Tongue (tissue), 1 donor: ENCODE measurements at regions not wholly inside any gene's neighbourhood (a gene's known extent, or its start where the extent isn't known, plus 50 kb on each side); places are given as distances from the start of the nearest gene placed in this dataset.

Source experiments
- DNase-seq: peaks from one replicate; pipeline ENCODE4 v3.0.0-alpha.2; 2015

GRCh38 chr18:2316751-2317696 is 254.3 kb downstream of the METTL4 start:
- DNase-seq, result no peak

- no peak for DNase-seq
These were observed 246.8 kb downstream of the METTL4 start for GRCh38 chr18:2324459-2324858.

- no peak for DNase-seq
These were observed 245.9 kb downstream of the METTL4 start for GRCh38 chr18:2325308-2325849.

- no peak for DNase-seq
These were observed 245.4 kb downstream of the METTL4 start for GRCh38 chr18:2325933-2326332.

GRCh38 chr18:2326999-2327398 is 244.3 kb downstream of the METTL4 start:
- DNase-seq, result peak; percentile 19

- no peak for DNase-seq
These were observed 240.5 kb downstream of the METTL4 start for GRCh38 chr18:2330764-2331163.

GRCh38 chr18:2331491-2331890 is 239.8 kb downstream of the METTL4 start:
- DNase-seq, result no peak

- DNase-seq, result no peak
These were observed 234.5 kb downstream of the METTL4 start for GRCh38 chr18:2336690-2337392.

GRCh38 chr18:2337552-2338141 is 233.7 kb downstream of the METTL4 start:
- no peak for DNase-seq

GRCh38 chr18:2338601-2339000 is 232.7 kb downstream of the METTL4 start:
- no peak for DNase-seq

GRCh38 chr18:2340335-2340734 is 231.0 kb downstream of the METTL4 start:
- no peak for DNase-seq

- no peak for DNase-seq
These were observed 223.3 kb downstream of the METTL4 start for GRCh38 chr18:2348003-2348402.

- DNase-seq, result no peak
These were observed 220.0 kb downstream of the METTL4 start for GRCh38 chr18:2351126-2351850.

GRCh38 chr18:2354292-2354691 is 217.0 kb downstream of the METTL4 start:
- DNase-seq, result no peak

GRCh38 chr18:2356906-2357305 is 214.4 kb downstream of the METTL4 start:
- DNase-seq, result no peak

- DNase-seq, result peak; percentile 8
These were observed 210.4 kb downstream of the METTL4 start for GRCh38 chr18:2360861-2361260.

- no peak for DNase-seq
These were observed 203.2 kb downstream of the METTL4 start for GRCh38 chr18:2368102-2368501.

- no peak for DNase-seq
These were observed 194.6 kb downstream of the METTL4 start for GRCh38 chr18:2376707-2377106.

- no peak for DNase-seq
These were observed 191.2 kb downstream of the METTL4 start for GRCh38 chr18:2380101-2380500.

- DNase-seq, result no peak
These were observed 189.8 kb downstream of the METTL4 start for GRCh38 chr18:2381539-2381938.

- DNase-seq, result no peak
These were observed 183.7 kb downstream of the METTL4 start for GRCh38 chr18:2387588-2387987.

- DNase-seq, result no peak
These were observed 181.1 kb downstream of the METTL4 start for GRCh38 chr18:2390158-2390557.
